ENCODE measurements at regions not wholly inside any gene's neighbourhood (a gene's known extent, or its start where the extent isn't known, plus 50 kb on each side); places are given as distances from the start of the nearest gene placed in this dataset.
A peak's percentile ranks its signal among the peaks of the same experiment; 100 is the strongest.
"Not testable (repeated sequence)": the region's sequence is repeated elsewhere in the genome, so short reads cannot be mapped to it uniquely, and the experiment has no call there.

- DNase-seq, result no peak
- intact Hi-C loops (cut with micrococcal nuclease), result no loop called here
- ATAC-seq, result no peak
Observed at GRCh38 chr1:56254130-56254529, 325.2 kb downstream of the PLPP3 start.

GRCh38 chr1:56250809-56251208, 328.6 kb downstream of the PLPP3 start:
- intact Hi-C loops (cut with micrococcal nuclease), result no loop called here

GRCh38 chr1:56249234-56249633, 330.1 kb downstream of the PLPP3 start:
- ATAC-seq (peak; percentile 60), DNase-seq (no peak)
- intact Hi-C loops (cut with micrococcal nuclease), result no loop called here

More at GRCh38 chr1:56250809-56251208, 328.6 kb downstream of the PLPP3 start:
- no peak for DNase-seq
- no peak for ATAC-seq

GRCh38 chr1:56248138-56248537, 331.2 kb downstream of the PLPP3 start:
- intact Hi-C loops (cut with micrococcal nuclease), result no loop called here
- no peak for ATAC-seq
- no peak for DNase-seq

GRCh38 chr1:56246726-56247125, 332.6 kb downstream of the PLPP3 start:
- intact Hi-C loops (cut with micrococcal nuclease); DNase-seq; ATAC-seq: not testable (repeated sequence)

GRCh38 chr1:56240400-56240799, 339.0 kb downstream of the PLPP3 start:
- DNase-seq (no peak), ATAC-seq (no peak)
- intact Hi-C loops (cut with micrococcal nuclease), result no loop called here

- ATAC-seq (no peak), DNase-seq (no peak)
- intact Hi-C loops (cut with micrococcal nuclease), result no loop called here
Observed at GRCh38 chr1:56237491-56238064, 341.8 kb downstream of the PLPP3 start.

GRCh38 chr1:56236688-56237087, 342.7 kb downstream of the PLPP3 start:
- ATAC-seq (no peak), DNase-seq (no peak)
- intact Hi-C loops (cut with micrococcal nuclease), result no loop called here

- intact Hi-C loops (cut with micrococcal nuclease), result no loop called here
- no peak for ATAC-seq
- DNase-seq, result no peak
Observed at GRCh38 chr1:56235909-56236510, 343.4 kb downstream of the PLPP3 start.

GRCh38 chr1:56229186-56229585, 350.2 kb downstream of the PLPP3 start:
- intact Hi-C loops (cut with micrococcal nuclease), result no loop called here
- no peak for DNase-seq
- no peak for ATAC-seq

GRCh38 chr1:56227886-56228285, 351.5 kb downstream of the PLPP3 start:
- intact Hi-C loops (cut with micrococcal nuclease), result no loop called here
- ATAC-seq, result no peak
- no peak for DNase-seq

GRCh38 chr1:56227401-56227800, 352.0 kb downstream of the PLPP3 start:
- no peak for ATAC-seq
- DNase-seq, result no peak
- intact Hi-C loops (cut with micrococcal nuclease), result no loop called here

- DNase-seq, result no peak
- intact Hi-C loops (cut with micrococcal nuclease), result no loop called here
- no peak for ATAC-seq
Observed at GRCh38 chr1:56225964-56226815, 353.2 kb downstream of the PLPP3 start.

- intact Hi-C loops (cut with micrococcal nuclease), result no loop called here
- ATAC-seq (no peak), DNase-seq (no peak)
Observed at GRCh38 chr1:56223968-56224367, 355.4 kb downstream of the PLPP3 start.

- intact Hi-C loops (cut with micrococcal nuclease), result no loop called here
- no peak for DNase-seq
- no peak for ATAC-seq
Observed at GRCh38 chr1:56222914-56223540, 356.3 kb downstream of the PLPP3 start.

- intact Hi-C loops (cut with micrococcal nuclease), result no loop called here
- ATAC-seq, result no peak
- no peak for DNase-seq
Observed at GRCh38 chr1:56220021-56220420, 359.3 kb downstream of the PLPP3 start.

GRCh38 chr1:56218023-56218422, 361.3 kb downstream of the PLPP3 start:
- intact Hi-C loops (cut with micrococcal nuclease), result no loop called here
- DNase-seq (no peak), ATAC-seq (no peak)

- peak; percentile 26 for ATAC-seq
- intact Hi-C loops (cut with micrococcal nuclease), result no loop called here
- DNase-seq, result no peak
Observed at GRCh38 chr1:56216218-56216617, 363.1 kb downstream of the PLPP3 start.

GRCh38 chr1:56215771-56216170, 363.6 kb downstream of the PLPP3 start:
- DNase-seq, result no peak
- ATAC-seq, result no peak
- intact Hi-C loops (cut with micrococcal nuclease), result no loop called here

GRCh38 chr1:56215086-56215485, 364.3 kb downstream of the PLPP3 start:
- no peak for ATAC-seq
- DNase-seq, result no peak
- intact Hi-C loops (cut with micrococcal nuclease), result no loop called here

Measured in left ventricle myocardium superior (tissue), 1 donor.